Epidermal melanocyte (primary cell): ENCODE measurements at regions not wholly inside any gene's neighbourhood (a gene's known extent, or its start where the extent isn't known, plus 50 kb on each side); places are given as distances from the start of the nearest gene placed in this dataset.

ENCODE experiments used
- DNase-seq: peaks from one replicate; pipeline ENCODE4 v3.0.0; 2011; ENCODE audit warnings: low spot score; ENCODE audit not compliant: insufficient read length

DNA sequence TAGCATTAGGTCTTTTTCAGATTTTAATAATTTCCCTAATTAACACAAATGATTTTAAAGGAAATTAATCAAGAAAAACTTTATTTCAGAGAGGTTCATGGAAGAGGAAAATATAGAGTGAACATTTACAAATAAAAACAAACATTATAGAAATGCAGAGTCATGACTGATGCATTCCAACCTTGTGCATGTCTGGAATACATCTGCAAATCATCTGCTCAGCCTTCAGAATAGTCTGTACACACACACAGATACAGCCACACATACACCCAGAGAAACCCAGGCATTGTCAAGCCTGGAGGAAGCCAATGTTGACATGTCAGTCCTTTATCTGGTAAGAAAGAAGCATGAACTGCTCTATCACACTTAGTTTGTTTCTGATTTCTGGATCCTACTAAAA, 61.3 kb upstream of the NFKB1 start:
- DNase-seq: peak; percentile 40

DNA sequence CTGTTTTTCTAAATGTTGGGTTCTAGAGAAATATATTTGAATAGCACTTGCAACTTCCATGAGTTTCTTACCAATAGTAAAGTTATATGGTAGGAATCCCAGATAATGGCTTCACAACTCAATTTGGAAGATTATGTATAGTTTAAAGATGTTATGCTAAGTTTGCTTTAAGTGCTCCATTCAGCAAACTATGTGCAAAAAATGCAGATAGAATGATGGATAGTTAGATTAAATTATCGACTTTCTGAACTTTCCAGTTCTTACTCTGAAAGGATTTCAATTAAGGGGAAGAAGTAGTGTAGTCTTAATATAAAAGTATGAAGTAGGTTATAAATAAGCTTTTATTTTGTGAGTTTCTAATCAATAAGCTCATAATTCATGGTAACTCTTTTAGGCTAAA, 60.7 kb upstream of the NFKB1 start:
- DNase-seq: no peak

DNA sequence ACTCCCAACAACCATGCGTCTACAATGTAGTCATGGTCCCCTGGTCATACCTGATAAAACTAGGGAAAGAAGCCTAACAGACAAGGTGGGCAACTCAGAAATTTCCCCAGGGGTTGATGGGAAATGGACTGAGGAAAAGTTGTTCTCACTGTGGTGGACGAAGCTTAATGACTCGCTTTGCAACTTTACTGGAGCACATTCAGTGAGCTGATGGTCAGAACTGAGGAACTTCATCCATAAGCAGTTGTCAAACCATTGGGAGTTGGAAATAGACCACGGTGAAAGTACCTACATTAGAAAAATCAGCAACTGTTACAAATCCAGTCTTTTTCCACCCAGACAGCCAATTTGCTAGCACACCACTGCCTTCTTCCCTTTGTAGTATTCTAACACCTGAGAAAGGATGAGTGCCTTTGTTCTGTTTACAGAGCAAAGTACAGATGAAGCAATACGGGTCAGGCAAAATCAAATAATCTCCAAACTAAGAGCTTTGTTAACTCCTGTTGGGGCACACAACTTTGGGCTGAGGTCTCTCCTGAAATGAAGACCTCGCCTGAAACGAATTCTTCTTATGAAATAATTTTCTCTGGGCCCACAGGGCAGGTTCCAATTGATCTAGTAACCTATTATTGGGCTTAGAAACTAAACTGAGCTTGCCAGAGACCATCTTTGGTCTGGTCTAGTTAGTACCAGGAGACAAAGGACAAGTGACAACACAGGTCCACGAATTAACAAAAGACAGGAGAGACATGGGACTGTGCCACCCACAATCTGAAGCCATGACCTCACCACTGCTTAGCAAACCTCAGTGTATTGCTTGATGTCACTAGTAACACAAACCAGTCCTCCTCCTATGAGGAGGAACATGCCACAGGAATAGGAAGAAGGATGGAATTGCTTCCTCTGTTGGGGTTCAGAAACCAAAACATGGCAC, 58.9 kb upstream of the NFKB1 start:
- DNase-seq: no peak

DNA sequence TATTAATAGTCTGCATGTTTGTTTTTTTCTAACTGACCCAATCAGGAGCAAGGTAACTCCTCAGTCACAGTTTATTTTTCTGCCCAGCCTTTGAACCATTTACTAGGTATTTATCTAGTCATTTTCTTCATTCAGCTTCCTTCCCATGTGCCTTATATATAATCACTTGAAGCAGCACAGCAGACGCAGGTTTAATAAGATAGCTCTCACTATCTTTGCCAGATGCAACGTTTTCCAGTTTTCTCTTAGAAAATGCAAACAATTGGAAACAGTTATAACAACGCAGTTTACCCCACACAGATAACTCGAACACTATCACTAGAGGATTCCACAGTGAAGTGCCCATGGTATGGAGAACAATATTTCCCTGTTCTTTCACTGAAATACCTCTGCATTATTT, 56.4 kb upstream of the NFKB1 start:
- no peak for DNase-seq

DNA sequence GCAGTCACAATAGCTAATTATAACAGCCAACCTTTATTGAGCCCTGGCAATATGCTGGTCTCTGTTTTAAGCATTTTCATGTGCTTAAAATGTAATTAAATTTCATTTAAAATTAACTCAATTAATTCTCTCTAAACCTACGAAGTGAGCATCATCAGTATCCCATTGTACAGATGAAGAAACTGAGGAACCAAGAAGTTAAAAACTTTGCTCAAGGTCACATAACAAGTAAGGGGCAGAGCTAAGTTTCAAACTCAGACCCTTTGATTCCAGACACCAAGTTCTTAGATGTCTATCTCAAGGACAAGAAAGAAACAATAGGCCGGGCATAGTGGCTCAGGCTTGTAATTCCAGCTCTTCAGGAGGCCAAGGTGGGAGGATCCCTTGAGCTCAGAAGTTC, 55.9 kb upstream of the NFKB1 start:
- DNase-seq: no peak

DNA sequence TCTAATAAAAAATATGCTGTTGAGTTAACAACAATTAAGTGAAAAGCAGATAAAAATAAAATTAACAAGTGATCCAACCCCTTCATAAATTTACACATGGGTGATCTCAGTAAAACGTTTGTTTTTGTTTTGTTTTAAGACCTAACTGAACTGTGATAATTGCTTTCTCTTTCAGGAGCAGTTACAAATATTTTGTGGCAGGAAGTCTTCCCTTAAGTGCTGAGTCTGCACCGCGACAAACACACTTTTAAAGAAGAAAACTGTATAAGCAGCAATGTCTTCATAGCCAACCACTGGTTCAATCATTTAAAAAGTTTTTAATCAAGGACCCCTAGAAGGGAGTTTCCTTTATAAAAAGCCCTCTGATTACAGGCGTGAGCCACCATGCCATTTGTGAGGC, 53.7 kb upstream of the NFKB1 start:
- DNase-seq: no peak

DNA sequence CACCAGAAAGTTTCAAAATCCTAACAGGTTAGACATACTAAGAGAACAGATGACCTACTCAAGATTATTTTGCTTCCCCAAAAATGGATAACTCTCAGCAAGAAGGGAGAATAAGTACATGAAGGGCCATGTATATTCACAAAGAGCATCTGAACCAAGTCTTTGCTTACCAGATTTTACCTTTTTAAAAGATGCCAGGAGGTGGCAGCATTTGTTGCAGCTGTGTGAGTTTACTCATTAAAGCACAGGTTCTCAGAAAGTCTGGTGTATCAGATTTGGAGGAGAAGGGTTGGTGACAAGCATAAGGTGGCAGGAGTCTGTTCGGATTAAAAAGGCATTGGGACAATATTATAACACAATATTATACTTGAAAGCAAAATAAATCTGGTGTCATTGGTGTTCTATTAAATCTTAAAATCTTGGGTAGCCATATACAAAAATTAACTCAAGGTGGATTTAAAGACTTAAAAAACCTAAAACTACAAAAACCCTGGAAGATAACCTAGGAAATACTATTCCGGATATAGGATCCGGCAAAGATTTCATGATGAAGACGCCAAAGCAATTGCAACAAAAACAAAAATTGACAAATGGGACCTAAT, 51.3 kb upstream of the NFKB1 start:
- DNase-seq: peak; percentile 46

DNA sequence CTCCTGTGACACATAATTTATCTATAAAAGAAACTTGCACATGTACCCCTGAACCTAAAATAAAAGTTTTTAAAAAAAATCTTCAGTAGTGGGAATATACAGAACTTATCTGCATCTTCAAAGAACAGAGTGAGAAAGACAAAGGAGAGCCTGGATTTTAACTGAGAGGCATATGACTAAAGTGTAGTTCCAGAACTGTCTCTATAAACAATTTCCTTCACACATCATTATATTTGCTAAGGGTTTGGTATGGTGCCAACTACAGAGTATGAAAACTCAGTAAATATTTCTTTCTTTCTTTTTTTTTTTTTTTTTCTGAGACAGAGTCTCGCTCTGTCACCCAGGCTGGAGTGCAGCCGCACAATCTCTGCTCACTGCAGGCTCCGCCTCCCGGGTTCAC, 49.9 kb upstream of the NFKB1 start:
- no peak for DNase-seq
